Mucosa of descending colon (tissue), 3 donors: ENCODE measurements at regions not wholly inside any gene's neighbourhood (a gene's known extent, or its start where the extent isn't known, plus 50 kb on each side); places are given as distances from the start of the nearest gene placed in this dataset.

Experiments
- ATAC-seq: fragments of 200-7000 bp; cut with Tn5 transposase; one replicate; pipeline ENCODE4 v1.9.1; 2020; ENCODE audit warnings: mild to moderate bottlenecking, moderate library complexity
- DNase-seq, 3 donors: peaks; one replicate each; pipeline ENCODE4 v3.0.0-alpha.2; 2020
- H3K36me3 ChIP-seq: fragments of 200-600 bp; one replicate; pipeline ENCODE4 v1.8.0; 2021; ENCODE audit warnings: low read depth, mild to moderate bottlenecking
- H3K4me1 ChIP-seq: fragments of 200-600 bp; one replicate; pipeline ENCODE4 v1.8.0; 2021; ENCODE audit warnings: low read depth, mild to moderate bottlenecking
- H3K4me3 ChIP-seq: fragments of 200-600 bp; one replicate; pipeline ENCODE4 v1.8.0; 2021; ENCODE audit warnings: mild to moderate bottlenecking
- H3K9me3 ChIP-seq: fragments of 200-600 bp; one replicate; pipeline ENCODE4 v1.8.0; 2021; ENCODE audit warnings: mild to moderate bottlenecking
- intact Hi-C, 2 donors: fragments of 100-400 bp; cut with DNase I in 1 of 2; cut with micrococcal nuclease in 1 of 2; formaldehyde crosslinking; loops; one replicate each; pipeline versions ENCODE4 v1.11.0 to v1.11.1; 2022; cut with DNase I, micrococcal nuclease
- TF ChIP-seq, protein P1 (sequence below): fragments of 200-600 bp; IDR thresholded peaks from one replicate; pipeline ENCODE4 v1.8.0; 2022; ENCODE audit warnings: antibody characterized with exemption, mild to moderate bottlenecking
- donor health status: DM: no; HTN: no; CAD: no; lungs with moderate emphysema.
- donor health status: DM: no; HTN: no; CAD: no.
- donor health status: DM: no; HTN: yes; CAD: no.

DNA sequence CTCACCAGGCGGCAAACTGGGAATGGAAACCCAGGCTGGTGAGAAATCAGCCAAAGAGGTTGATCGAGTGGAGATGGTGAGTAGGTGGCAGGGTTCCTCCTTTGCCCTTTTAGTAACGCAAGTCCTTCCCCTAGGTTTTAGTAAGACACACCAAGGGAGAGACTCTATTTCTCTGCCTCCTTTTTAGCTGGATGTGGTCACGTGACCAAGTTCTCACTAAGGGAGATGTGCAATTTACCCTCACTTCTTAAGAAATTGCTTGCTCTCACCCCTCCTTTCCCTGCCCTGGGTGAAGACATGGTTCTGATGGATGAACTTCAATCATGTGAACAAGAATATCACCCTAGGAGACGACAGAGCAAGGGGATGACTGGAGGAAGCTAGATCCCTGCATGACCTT is 99.8 kb upstream of the FOXF1 start:
- TF ChIP-seq, protein P1, sequence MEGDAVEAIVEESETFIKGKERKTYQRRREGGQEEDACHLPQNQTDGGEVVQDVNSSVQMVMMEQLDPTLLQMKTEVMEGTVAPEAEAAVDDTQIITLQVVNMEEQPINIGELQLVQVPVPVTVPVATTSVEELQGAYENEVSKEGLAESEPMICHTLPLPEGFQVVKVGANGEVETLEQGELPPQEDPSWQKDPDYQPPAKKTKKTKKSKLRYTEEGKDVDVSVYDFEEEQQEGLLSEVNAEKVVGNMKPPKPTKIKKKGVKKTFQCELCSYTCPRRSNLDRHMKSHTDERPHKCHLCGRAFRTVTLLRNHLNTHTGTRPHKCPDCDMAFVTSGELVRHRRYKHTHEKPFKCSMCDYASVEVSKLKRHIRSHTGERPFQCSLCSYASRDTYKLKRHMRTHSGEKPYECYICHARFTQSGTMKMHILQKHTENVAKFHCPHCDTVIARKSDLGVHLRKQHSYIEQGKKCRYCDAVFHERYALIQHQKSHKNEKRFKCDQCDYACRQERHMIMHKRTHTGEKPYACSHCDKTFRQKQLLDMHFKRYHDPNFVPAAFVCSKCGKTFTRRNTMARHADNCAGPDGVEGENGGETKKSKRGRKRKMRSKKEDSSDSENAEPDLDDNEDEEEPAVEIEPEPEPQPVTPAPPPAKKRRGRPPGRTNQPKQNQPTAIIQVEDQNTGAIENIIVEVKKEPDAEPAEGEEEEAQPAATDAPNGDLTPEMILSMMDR: no peak
- DNase-seq (no peak), ATAC-seq (no peak)
- intact Hi-C loops: no loop called here
- no peaks in the 10 kb centered on the region for H3K4me1 ChIP-seq
- no peaks in the 10 kb centered on the region for H3K36me3 ChIP-seq
- H3K9me3 ChIP-seq: no peaks in the 10 kb centered on the region
- no peak overlapping the region for H3K4me3 ChIP-seq

DNA sequence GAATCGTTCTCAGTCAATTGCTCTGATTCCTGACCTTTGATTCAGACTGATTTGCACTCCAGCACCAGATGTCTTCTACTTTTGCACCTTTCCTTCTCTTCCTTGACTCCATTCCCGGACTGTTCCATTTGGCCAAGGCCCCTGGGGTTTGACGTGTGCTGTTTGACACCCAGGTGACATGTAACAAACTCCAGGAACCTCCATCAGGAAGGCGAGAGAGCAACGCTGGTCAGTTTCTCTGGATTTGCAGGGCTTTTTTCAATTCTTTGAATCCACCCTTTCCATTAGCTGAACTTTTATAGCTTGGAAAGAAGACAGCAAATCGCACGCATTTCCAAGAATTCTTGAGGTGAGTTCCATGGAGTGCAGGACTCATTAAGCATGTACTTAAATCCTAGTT is 98.4 kb upstream of the FOXF1 start:
- TF ChIP-seq, protein P1: no peak
- intact Hi-C loops: no loop called here
- Histone ChIP-seq H3K9me3 (no peaks in the 10 kb centered on the region), H3K36me3 (no peaks in the 10 kb centered on the region), H3K4me1 (no peaks in the 10 kb centered on the region), H3K4me3 (no peak overlapping the region)
- no peak for DNase-seq
- no peak for ATAC-seq

DNA sequence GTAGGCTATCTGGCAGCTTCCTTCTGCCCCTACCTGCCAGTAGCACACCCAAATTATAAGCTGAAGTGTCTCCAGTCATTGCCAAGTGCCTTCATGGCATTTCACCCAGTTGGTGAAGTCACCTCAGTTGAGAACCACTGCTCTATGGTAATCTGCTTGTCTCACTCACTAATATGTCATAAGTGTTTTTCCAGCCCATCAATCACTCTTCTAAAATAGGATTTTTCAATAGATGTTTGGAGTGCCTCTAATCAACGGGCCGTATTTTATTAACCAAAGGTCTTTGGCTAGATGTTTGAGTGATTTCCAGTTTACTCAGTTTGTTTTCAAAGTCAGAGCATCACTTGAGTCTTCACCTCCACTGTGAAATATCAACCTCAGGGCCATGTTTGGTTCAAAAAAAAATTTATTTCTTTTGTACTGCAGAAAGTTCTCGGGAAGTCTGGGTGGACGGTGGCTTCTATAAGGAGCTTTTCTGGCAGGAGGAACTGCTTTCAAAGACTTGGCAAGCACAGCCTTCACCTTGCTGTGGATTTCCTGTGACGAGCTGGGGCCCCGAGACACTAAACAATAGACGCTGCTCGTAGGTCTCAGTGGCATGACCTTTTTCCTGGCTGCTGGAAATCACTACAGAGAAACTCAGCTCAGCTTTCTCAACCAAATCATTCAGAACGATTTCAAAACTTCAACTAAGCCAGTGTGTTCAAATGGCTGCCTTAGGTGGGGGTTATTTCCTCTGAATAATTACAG is 95.2 kb upstream of the FOXF1 start:
- H3K9me3 ChIP-seq: no peaks in the 10 kb centered on the region
- no peak overlapping the region for H3K4me3 ChIP-seq
- H3K4me1 ChIP-seq: no peaks in the 10 kb centered on the region
- intact Hi-C loops: no loop called here
- ATAC-seq (no peak), DNase-seq (no peak)
- no peaks in the 10 kb centered on the region for H3K36me3 ChIP-seq
- TF ChIP-seq, protein P1: no peak

DNA sequence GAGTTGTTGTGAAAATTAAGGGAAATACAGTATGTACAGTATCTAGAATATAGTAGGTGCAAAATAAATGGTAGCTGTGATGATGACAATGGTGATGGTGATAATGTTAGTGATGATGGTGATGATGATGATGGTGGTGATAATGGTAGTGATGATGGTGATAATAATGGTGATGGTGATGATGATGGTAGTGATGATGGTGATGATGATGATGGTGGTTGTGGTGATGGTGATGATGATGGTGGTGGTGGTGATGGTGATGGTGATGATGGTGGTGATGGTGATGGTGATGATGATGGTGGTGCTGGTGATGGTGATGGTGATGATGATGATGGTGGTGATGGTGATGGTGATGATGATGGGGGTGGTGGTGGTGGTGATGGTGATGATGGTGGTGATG is 91.3 kb upstream of the FOXF1 start:
- Histone ChIP-seq H3K4me1 (no peaks in the 10 kb centered on the region), H3K9me3 (no peaks in the 10 kb centered on the region), H3K36me3 (no peaks in the 10 kb centered on the region), H3K4me3 (no peak overlapping the region)
- intact Hi-C loops: no loop called here
- no peak for DNase-seq
- ATAC-seq: no peak
- TF ChIP-seq, protein P1: no peak

DNA sequence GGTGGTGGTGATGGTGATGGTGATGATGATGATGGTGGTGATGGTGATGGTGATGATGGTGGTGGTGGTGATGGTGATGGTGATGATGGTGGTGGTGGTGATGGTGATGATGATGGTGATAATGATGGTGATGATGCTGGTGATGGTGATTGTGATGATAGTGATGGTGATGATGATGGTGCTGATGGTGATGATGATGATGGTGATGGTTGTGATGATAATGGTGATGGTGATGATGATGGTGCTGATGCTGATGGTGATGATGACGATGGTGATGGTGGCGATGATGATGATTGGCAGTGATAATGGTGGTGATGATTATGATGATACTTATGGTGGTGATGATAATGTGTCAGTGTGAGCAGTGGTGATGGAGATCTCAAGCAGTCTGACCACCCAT is 90.8 kb upstream of the FOXF1 start:
- Histone ChIP-seq H3K4me3 (no peak overlapping the region), H3K36me3 (no peaks in the 10 kb centered on the region), H3K4me1 (no peaks in the 10 kb centered on the region), H3K9me3 (no peaks in the 10 kb centered on the region)
- TF ChIP-seq, protein P1: no peak
- no peak for DNase-seq
- ATAC-seq: no peak
- intact Hi-C loops: no loop called here

DNA sequence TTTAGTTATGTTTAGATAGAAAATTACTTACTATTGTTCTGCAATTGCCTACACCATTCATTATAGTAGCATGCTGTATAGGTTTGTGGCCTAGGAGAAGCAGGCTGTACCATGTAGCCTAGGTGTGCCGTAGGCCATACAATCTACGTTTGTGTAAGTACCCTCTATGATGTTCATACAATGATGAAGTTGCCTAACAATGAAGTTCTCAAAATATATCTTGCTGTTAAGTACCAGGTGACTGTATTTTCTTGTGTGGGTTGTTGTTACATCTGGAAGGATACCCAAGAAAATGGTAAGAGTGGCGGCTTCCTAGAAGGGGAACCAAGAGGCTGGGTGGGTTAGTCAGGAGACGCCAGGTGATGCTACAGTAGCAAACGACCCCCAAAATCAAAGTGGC is 88.3 kb upstream of the FOXF1 start:
- ATAC-seq (no peak), DNase-seq (no peak)
- Histone ChIP-seq H3K4me3 (no peak overlapping the region), H3K36me3 (no peaks in the 10 kb centered on the region), H3K9me3 (no peaks in the 10 kb centered on the region), H3K4me1 (no peaks in the 10 kb centered on the region)
- TF ChIP-seq, protein P1: no peak
- intact Hi-C loops: no loop called here
